ENCODE measurements at regions not wholly inside any gene's neighbourhood (a gene's known extent, or its start where the extent isn't known, plus 50 kb on each side); places are given as distances from the start of the nearest gene placed in this dataset.

- no peak overlapping the region for H3T11ph ChIP-seq (ENCODE audit: low read length)
Measured at GRCh38 chr4:22957774-22958309, 265.1 kb downstream of the GBA3 start.

More at GRCh38 chr4:22957774-22958309, 265.1 kb downstream of the GBA3 start:
- Histone ChIP-seq H4K91ac (ENCODE audit: insufficient read length, low read depth, low read length) (no peak overlapping the region), H3K27me3 (ENCODE audit: insufficient read depth, low read length) (no peaks in the 10 kb centered on the region), H2AK5ac (ENCODE audit: insufficient read length, low read length) (no peak overlapping the region), H3K23ac (ENCODE audit: insufficient read length, low read depth, low read length) (no peak overlapping the region), H3K4ac (ENCODE audit: low read depth, low read length) (no peak overlapping the region), H2BK5ac (ENCODE audit: insufficient read length, low read length) (no peak overlapping the region), H3K56ac (ENCODE audit: insufficient read length, low read depth, low read length) (no peak overlapping the region), H3K27ac (ENCODE audit: insufficient read length, low read depth, low read length) (no peak overlapping the region), H2BK20ac (ENCODE audit: low read depth, low read length, poor library complexity, severe bottlenecking) (no peak overlapping the region), H3K18ac (ENCODE audit: insufficient read length, low read depth, low read length) (no peak overlapping the region), H4K5ac (ENCODE audit: insufficient read length, low read depth, low read length) (no peak overlapping the region), H3K4me2 (ENCODE audit: insufficient read depth, insufficient read length, low read length) (no peak overlapping the region), H3K79me1 (ENCODE audit: insufficient read depth, low read depth, low read length, poor library complexity, severe bottlenecking) (no peaks in the 10 kb centered on the region), H3K23me2 (ENCODE audit: insufficient read length, low read depth, low read length, poor library complexity, severe bottlenecking) (no peaks in the 10 kb centered on the region), H3K14ac (ENCODE audit: insufficient read depth, low read length) (no peak overlapping the region), H2AFZ (ENCODE audit: low read length) (no peak overlapping the region), H3K9ac (ENCODE audit: extremely low read depth, insufficient read length, low read length) (no peak overlapping the region), H3K4me1 (ENCODE audit: insufficient read depth, low read length) (no peaks in the 10 kb centered on the region), H2BK15ac (ENCODE audit: low read depth, low read length) (no peak overlapping the region), H3K79me2 (ENCODE audit: insufficient read depth, low read length) (no peaks in the 10 kb centered on the region), H2BK120ac (ENCODE audit: low read depth, low read length, poor library complexity, severe bottlenecking) (no peak overlapping the region), H4K20me1 (ENCODE audit: control insufficient read depth, insufficient read depth, insufficient read length) (no peaks in the 10 kb centered on the region), H3K9me3 (ENCODE audit: control insufficient read depth, low read depth, low read length) (no peaks in the 10 kb centered on the region), H2BK12ac (ENCODE audit: insufficient read length, low read depth, low read length) (no peak overlapping the region), H4K8ac (replicated peaks; ENCODE audit: insufficient read length, low read depth, low read length) (no peak overlapping the region)
- H3K27ac Mint-ChIP-seq, result no peak overlapping the region
- TF ChIP-seq, protein P1, sequence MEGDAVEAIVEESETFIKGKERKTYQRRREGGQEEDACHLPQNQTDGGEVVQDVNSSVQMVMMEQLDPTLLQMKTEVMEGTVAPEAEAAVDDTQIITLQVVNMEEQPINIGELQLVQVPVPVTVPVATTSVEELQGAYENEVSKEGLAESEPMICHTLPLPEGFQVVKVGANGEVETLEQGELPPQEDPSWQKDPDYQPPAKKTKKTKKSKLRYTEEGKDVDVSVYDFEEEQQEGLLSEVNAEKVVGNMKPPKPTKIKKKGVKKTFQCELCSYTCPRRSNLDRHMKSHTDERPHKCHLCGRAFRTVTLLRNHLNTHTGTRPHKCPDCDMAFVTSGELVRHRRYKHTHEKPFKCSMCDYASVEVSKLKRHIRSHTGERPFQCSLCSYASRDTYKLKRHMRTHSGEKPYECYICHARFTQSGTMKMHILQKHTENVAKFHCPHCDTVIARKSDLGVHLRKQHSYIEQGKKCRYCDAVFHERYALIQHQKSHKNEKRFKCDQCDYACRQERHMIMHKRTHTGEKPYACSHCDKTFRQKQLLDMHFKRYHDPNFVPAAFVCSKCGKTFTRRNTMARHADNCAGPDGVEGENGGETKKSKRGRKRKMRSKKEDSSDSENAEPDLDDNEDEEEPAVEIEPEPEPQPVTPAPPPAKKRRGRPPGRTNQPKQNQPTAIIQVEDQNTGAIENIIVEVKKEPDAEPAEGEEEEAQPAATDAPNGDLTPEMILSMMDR (conservative IDR thresholded peaks at IDR 0.05), result no peak
- no peak for DNase-seq
- no CpG with 5 or more reads among the region's 1 CpG for WGBS (ENCODE audit: extremely low coverage, insufficient read length, low lambda C conversion rate)
- H3K9me3 Mint-ChIP-seq, result no peaks in the 10 kb centered on the region
- no peak overlapping the region for H3K4me3 Mint-ChIP-seq
- H3K4me1 Mint-ChIP-seq, result no peaks in the 10 kb centered on the region
- H3K36me3 Mint-ChIP-seq (ENCODE audit: insufficient read depth in 1 of 3, low read depth in 3 of 3), result no peaks in the 10 kb centered on the region
- H3K27me3 Mint-ChIP-seq (ENCODE audit: low read depth), result no peaks in the 10 kb centered on the region
